SH-SY5Y (cell line): ENCODE measurements at regions not wholly inside any gene's neighbourhood (a gene's known extent, or its start where the extent isn't known, plus 50 kb on each side); places are given as distances from the start of the nearest gene placed in this dataset.

Experiments
- GATA2 ChIP-seq: IDR thresholded peaks from 2 replicates; pipeline ENCODE4 v1.6.1; 2011; ENCODE audit warnings: mild to moderate bottlenecking, low read depth, low read length
- GATA3 ChIP-seq: IDR thresholded peaks from 2 replicates; pipeline ENCODE4 v1.6.1; 2011; ENCODE audit warnings: low read depth, mild to moderate bottlenecking, low read length, moderate library complexity

DNA sequence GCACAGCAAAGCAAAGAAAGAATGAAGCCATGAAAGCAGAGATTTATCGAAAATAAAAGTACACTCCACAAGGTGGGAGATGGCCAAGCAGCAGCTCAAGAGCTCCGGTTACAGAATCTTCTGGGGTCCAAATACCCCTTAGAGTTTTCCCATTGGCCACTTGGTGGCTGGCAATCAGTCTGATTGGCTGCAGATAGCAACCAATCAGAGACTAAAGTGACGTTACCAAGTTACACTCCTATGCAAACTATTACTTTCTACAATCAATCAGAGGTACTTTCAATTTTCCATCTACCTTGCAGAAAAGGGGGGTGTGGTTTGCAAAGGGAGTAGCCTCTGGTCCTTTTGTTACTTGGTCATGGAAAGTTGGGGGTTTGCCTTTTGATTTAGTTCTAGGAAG is 58.0 kb upstream of the AUTS2 start:
- no peak for TF ChIP-seq GATA2
- TF ChIP-seq GATA3, result no peak
